GM21786 (cell line): ENCODE measurements at regions not wholly inside any gene's neighbourhood (a gene's known extent, or its start where the extent isn't known, plus 50 kb on each side); places are given as distances from the start of the nearest gene placed in this dataset.
A peak's percentile ranks its signal among the peaks of the same experiment; 100 is the strongest.

ENCODE experiments used
- ATAC-seq: cut with Tn5 transposase; IDR thresholded peaks from one replicate; pipeline ENCODE4 v1.9.1; 2021; ENCODE audit not compliant: unreplicated experiment

GRCh38 chr11:15615398-15616096 lies 500.8 kb downstream of the INSC start:
- no peak for ATAC-seq

DNA sequence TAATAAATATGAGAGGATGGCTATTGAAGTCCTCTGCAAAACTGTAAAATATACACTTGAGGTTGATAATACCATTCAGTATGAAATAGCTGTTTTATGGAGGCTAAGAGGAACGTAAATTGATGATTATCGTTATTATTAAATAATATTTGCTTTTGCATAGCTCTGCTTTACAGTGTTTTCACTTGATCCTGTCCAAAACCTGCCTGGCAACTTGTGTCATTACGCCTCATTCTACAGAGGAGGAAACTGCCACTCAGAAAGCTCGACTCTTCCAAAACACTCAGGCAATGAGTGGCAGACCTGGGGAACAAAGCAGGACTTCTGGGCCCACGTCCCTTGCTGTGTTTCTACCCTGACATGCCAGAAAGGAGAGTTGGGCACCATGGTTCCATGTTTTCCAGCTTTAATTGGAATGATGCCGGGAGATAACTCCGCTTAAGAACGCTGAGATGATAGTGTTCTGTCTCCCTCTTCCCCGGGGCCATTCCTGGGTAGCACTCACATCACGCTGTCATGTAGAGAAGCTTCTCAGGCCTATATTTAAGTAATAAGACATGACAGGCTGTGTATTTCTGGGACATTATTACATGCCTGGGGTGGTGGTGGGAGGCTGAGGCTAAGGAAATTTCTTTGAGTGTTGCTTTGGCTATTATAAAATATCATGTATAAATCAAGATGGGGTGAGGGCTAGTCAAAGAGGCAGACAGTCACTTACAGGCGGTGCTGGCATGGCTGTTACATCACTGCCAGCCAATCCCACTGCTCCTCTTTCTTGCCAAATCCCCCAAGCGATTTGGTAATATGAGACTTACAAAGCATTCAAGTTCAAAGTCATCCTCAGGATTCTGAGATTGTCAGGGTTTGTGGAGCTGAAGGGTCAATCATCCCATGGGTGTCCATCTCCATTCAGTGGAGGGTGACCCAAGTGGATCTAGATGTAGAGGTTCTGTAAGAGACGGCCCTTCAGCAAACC lies 501.7 kb downstream of the INSC start:
- no peak for ATAC-seq

- ATAC-seq, result no peak
Observed at GRCh38 chr11:15617126-15617525, 502.4 kb downstream of the INSC start.

- no peak for ATAC-seq
Observed at GRCh38 chr11:15618583-15619032, 503.9 kb downstream of the INSC start.

GRCh38 chr11:15621565-15621964 lies 506.8 kb downstream of the INSC start:
- no peak for ATAC-seq

GRCh38 chr11:15622231-15622890 lies 507.6 kb downstream of the INSC start:
- no peak for ATAC-seq

- no peak for ATAC-seq
Observed at GRCh38 chr11:15624701-15625100, 510.0 kb downstream of the INSC start.

GRCh38 chr11:15625691-15626090 lies 511.0 kb downstream of the INSC start:
- ATAC-seq, result no peak

GRCh38 chr11:15627560-15627959 lies 512.8 kb downstream of the INSC start:
- no peak for ATAC-seq

- ATAC-seq, result no peak
Observed at GRCh38 chr11:15629690-15630321, 515.1 kb downstream of the INSC start.

GRCh38 chr11:15630896-15631295 lies 516.2 kb downstream of the INSC start:
- ATAC-seq, result no peak

- peak; percentile 53 for ATAC-seq
Observed at GRCh38 chr11:15635521-15635920, 520.8 kb downstream of the INSC start.

DNA sequence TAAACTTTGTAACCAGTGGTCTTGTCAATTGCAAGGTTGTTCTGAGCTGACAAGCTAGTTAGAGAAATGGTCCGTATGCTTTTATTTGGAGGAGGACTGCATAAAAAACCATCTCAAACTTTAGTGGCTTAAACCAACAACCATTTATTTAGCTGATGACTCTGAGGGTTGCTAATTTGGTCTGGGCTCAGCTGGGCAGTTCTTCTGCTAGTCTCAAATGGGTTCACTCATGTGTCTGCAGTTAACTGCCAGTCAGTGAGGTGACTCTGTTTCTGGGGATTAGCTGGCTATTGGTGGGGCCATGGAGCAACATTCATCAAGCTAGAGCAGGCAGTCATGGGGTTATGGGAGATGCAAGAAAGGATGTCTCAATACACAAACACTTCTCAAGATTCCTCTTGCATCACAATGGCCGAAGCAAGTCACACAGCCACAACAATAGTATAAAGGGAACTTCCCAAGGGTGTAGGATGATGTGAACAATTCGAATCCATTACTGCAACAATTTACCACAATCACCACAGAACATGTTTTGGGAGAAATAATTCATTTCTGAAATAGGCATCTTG lies 521.9 kb downstream of the INSC start:
- ATAC-seq, result no peak

- no peak for ATAC-seq
Observed at GRCh38 chr11:15638386-15638787, 523.7 kb downstream of the INSC start.

GRCh38 chr11:15640318-15640717 lies 525.6 kb downstream of the INSC start:
- ATAC-seq, result no peak

DNA sequence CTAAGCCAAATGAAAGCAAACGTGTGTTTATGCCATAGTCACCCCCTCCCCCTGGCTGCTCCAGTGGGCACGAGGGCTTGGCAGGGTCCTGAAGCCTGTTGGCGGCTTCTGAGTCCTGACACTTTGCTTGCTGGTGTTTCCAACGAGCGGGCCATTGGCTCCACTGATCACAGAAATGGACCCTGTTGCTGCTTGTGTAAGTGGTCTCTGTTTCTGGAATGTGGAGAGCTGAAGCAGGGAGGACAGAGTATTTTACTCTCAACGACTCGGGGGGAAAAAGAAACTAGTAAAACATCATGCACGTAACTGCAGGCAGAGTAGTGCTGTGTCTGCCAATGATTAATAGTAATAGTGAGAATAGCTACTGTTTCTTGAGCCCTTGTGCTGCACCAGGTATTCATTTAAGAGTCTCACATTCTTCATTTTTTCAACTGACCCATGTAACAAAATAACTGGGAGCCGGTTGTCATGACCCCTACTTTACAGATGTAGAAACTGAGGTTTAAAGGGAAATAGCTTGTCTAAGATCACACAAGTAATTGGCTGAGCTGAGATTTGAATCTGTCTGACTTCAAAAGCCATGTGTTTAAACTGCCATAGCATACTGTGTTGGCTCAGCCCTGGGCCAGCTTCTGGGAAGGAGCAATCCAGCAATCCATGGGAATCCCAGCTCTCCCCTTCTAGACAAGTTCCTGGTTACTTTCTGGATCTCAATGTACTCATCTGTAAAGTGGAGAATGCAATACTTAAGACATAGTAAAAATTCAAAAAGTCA lies 526.7 kb downstream of the INSC start:
- peak; percentile 75 for ATAC-seq

DNA sequence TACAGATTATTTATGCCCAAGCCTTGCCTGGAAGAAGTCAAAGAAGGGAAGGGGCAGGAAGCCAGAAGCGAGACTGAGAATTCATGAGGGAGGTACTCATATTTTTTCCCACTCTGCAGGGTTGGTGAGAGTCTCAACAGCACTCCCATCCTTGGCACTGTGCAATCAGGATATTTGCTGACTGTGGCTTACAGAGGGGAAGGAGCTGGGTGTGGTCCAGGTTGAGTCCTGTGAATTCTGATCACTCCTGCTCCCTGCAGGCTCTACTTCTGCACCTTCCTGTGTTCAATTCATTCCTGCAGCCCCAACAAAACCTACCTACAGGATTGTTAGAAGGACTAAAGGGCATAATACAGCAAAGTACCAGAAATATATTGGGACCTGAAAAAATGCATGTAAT lies 530.5 kb downstream of the INSC start:
- ATAC-seq, result no peak

GRCh38 chr11:15649371-15650104 lies 534.8 kb downstream of the INSC start:
- peak; percentile 15 for ATAC-seq
